ENCODE measurements at regions not wholly inside any gene's neighbourhood (a gene's known extent, or its start where the extent isn't known, plus 50 kb on each side); places are given as distances from the start of the nearest gene placed in this dataset.

- H3K36me3 ChIP-seq (ENCODE audit: insufficient read depth, low read length), result no peaks in the 10 kb centered on the region
- H3K27ac ChIP-seq (ENCODE audit: low read depth in 1 of 2, low read length in 2 of 2), result no peak overlapping the region
- ChIA-PET POLR2A (no interaction called here), CTCF (no interaction called here)
- H3K4me1 ChIP-seq (ENCODE audit: insufficient read depth, low read length), result no peaks in the 10 kb centered on the region
- Mint-ChIP-seq H3K27ac (no peak overlapping the region), H3K4me3 (no peak overlapping the region), H3K9me3 (peaks cover 13% of the 10 kb centered on the region), H3K27me3 (no peaks in the 10 kb centered on the region), H3K36me3 (ENCODE audit: low read depth) (no peaks in the 10 kb centered on the region), H3K4me1 (ENCODE audit: low read depth) (no peaks in the 10 kb centered on the region)
- no peak overlapping the region for H3K4me3 ChIP-seq (ENCODE audit: low read length)
- H3K27me3 ChIP-seq (ENCODE audit: control insufficient read depth in 1 of 2, insufficient read depth in 2 of 2, low read length in 2 of 2), result no peaks in the 10 kb centered on the region
- intact Hi-C loops (cut with DNase I, micrococcal nuclease), result no loop called here
- H3K9me3 ChIP-seq (ENCODE audit: control insufficient read depth in 1 of 2, insufficient read depth in 1 of 2, low read length in 2 of 2), result peaks cover 0 to 16% of the 10 kb centered on the region in 2 experiments
- ATAC-seq (ENCODE audit: poor library complexity) (no peak), DNase-seq (no peak)
- no peak for TF ChIP-seq CTCF (IDR thresholded peaks at IDR 0.05)
These were observed 876.1 kb upstream of the ADGRB3 start for GRCh38 chr6:67759001-67759400.

GRCh38 chr6:67757465-67758033, 877.5 kb upstream of the ADGRB3 start:
- H3K4me3 ChIP-seq (ENCODE audit: low read length), result no peak overlapping the region
- no peaks in the 10 kb centered on the region for H3K27me3 Mint-ChIP-seq
- intact Hi-C loops (cut with DNase I, micrococcal nuclease), result no loop called here
- H3K9me3 Mint-ChIP-seq, result peaks cover 13% of the 10 kb centered on the region
- no peak for TF ChIP-seq CTCF (IDR thresholded peaks at IDR 0.05)
- no peaks in the 10 kb centered on the region for H3K4me1 ChIP-seq (ENCODE audit: insufficient read depth, low read length)
- H3K9me3 ChIP-seq (ENCODE audit: control insufficient read depth in 1 of 2, insufficient read depth in 1 of 2, low read length in 2 of 2), result peaks cover 0 to 16% of the 10 kb centered on the region in 2 experiments
- H3K4me1 Mint-ChIP-seq (ENCODE audit: low read depth), result no peaks in the 10 kb centered on the region
- POLR2A ChIA-PET, result no interaction called here
- no peaks in the 10 kb centered on the region for H3K36me3 Mint-ChIP-seq (ENCODE audit: low read depth)
- DNase-seq (no peak), ATAC-seq (ENCODE audit: poor library complexity) (no peak)
- H3K4me3 Mint-ChIP-seq, result no peak overlapping the region
- H3K36me3 ChIP-seq (ENCODE audit: insufficient read depth, low read length), result no peaks in the 10 kb centered on the region
- no peak overlapping the region for H3K27ac Mint-ChIP-seq
- no peaks in the 10 kb centered on the region for H3K27me3 ChIP-seq (ENCODE audit: control insufficient read depth in 1 of 2, insufficient read depth in 2 of 2, low read length in 2 of 2)
- no peak overlapping the region for H3K27ac ChIP-seq (ENCODE audit: low read depth in 1 of 2, low read length in 2 of 2)
- CTCF ChIA-PET, result no interaction called here

GRCh38 chr6:67748521-67748920, 886.6 kb upstream of the ADGRB3 start:
- POLR2A ChIA-PET, result no interaction called here

More at GRCh38 chr6:67748521-67748920, 886.6 kb upstream of the ADGRB3 start:
- H3K27ac Mint-ChIP-seq, result no peak overlapping the region
- CTCF ChIA-PET, result no interaction called here
- DNase-seq (no peak), ATAC-seq (ENCODE audit: poor library complexity) (no peak)
- no peaks in the 10 kb centered on the region for H3K36me3 Mint-ChIP-seq (ENCODE audit: low read depth)
- no peaks in the 10 kb centered on the region for H3K4me1 Mint-ChIP-seq (ENCODE audit: low read depth)
- H3K4me1 ChIP-seq (ENCODE audit: insufficient read depth, low read length), result no peaks in the 10 kb centered on the region
- intact Hi-C loops (cut with DNase I, micrococcal nuclease), result no loop called here
- H3K9me3 ChIP-seq (ENCODE audit: control insufficient read depth in 1 of 2, insufficient read depth in 1 of 2, low read length in 2 of 2), result peaks cover 0 to 5% of the 10 kb centered on the region in 2 experiments
- peaks cover 13% of the 10 kb centered on the region for H3K9me3 Mint-ChIP-seq
- no peaks in the 10 kb centered on the region for H3K27me3 ChIP-seq (ENCODE audit: control insufficient read depth in 1 of 2, insufficient read depth in 2 of 2, low read length in 2 of 2)
- H3K4me3 Mint-ChIP-seq, result no peak overlapping the region
- no peaks in the 10 kb centered on the region for H3K27me3 Mint-ChIP-seq
- no peak overlapping the region for H3K27ac ChIP-seq (ENCODE audit: low read depth in 1 of 2, low read length in 2 of 2)
- no peak overlapping the region for H3K4me3 ChIP-seq (ENCODE audit: low read length)
- no peak for TF ChIP-seq CTCF (IDR thresholded peaks at IDR 0.05)
- no peaks in the 10 kb centered on the region for H3K36me3 ChIP-seq (ENCODE audit: insufficient read depth, low read length)
